ENCODE measurements at regions not wholly inside any gene's neighbourhood (a gene's known extent, or its start where the extent isn't known, plus 50 kb on each side); places are given as distances from the start of the nearest gene placed in this dataset.
"Not testable (repeated sequence)": the region's sequence is repeated elsewhere in the genome, so short reads cannot be mapped to it uniquely, and the experiment has no call there.

- DNase-seq (ENCODE audit: low spot score) = no peak
- CTCF ChIA-PET = no interaction called here
- POLR2A ChIA-PET (ENCODE audit: low non-redundant PET) = no interaction called here
Measured at GRCh38 chr13:54433493-54434206, 1405.0 kb downstream of the OLFM4 start.

GRCh38 chr13:54440853-54441400 is 1412.3 kb downstream of the OLFM4 start:
- CTCF ChIA-PET; DNase-seq (ENCODE audit: low spot score); H3K27ac ChIP-seq; POLR2A ChIA-PET (ENCODE audit: low non-redundant PET): not testable (repeated sequence)

More at GRCh38 chr13:54433493-54434206, 1405.0 kb downstream of the OLFM4 start:
- no peak for TF ChIP-seq CTCF (conservative IDR thresholded peaks at IDR 0.05; ENCODE audit: low read depth)
- H3K27ac ChIP-seq = no peak overlapping the region

- no peak for TF ChIP-seq CTCF (conservative IDR thresholded peaks at IDR 0.05; ENCODE audit: low read depth)
- ChIA-PET CTCF (no interaction called here), POLR2A (ENCODE audit: low non-redundant PET) (no interaction called here)
- H3K27ac ChIP-seq = no peak overlapping the region
- DNase-seq (ENCODE audit: low spot score) = no peak
Measured at GRCh38 chr13:54445453-54445852, 1416.8 kb downstream of the OLFM4 start.

- no peak for TF ChIP-seq CTCF (conservative IDR thresholded peaks at IDR 0.05; ENCODE audit: low read depth)
- DNase-seq (ENCODE audit: low spot score) = no peak
- CTCF ChIA-PET = no interaction called here
- POLR2A ChIA-PET (ENCODE audit: low non-redundant PET) = no interaction called here
- no peak overlapping the region for H3K27ac ChIP-seq
Measured at GRCh38 chr13:54445865-54446264, 1417.3 kb downstream of the OLFM4 start.

GRCh38 chr13:54449922-54450321 is 1421.3 kb downstream of the OLFM4 start:
- POLR2A ChIA-PET (ENCODE audit: low non-redundant PET) = no interaction called here
- no peak overlapping the region for H3K27ac ChIP-seq
- DNase-seq (ENCODE audit: low spot score) = peak; percentile 8
- CTCF ChIA-PET = interaction anchor here (0.6 to 1.2 kb wide), 2 partner anchors 33 to 88 kb away, joined by 3 read pairs; no protein-coding TSS in a partner anchor
- TF ChIP-seq CTCF (conservative IDR thresholded peaks at IDR 0.05; ENCODE audit: low read depth) = peak; percentile 40; the same call in 1 of the 2 replicates

- ChIA-PET CTCF (no interaction called here), POLR2A (ENCODE audit: low non-redundant PET) (no interaction called here)
- DNase-seq (ENCODE audit: low spot score) = no peak
- no peak for TF ChIP-seq CTCF (conservative IDR thresholded peaks at IDR 0.05; ENCODE audit: low read depth)
- H3K27ac ChIP-seq = no peak overlapping the region
Measured at GRCh38 chr13:54484166-54484565, 1455.6 kb downstream of the OLFM4 start.

GRCh38 chr13:54486421-54487166 is 1458.0 kb downstream of the OLFM4 start:
- POLR2A ChIA-PET (ENCODE audit: low non-redundant PET) = no interaction called here
- H3K27ac ChIP-seq = no peak overlapping the region
- DNase-seq (ENCODE audit: low spot score) = no peak
- TF ChIP-seq CTCF (conservative IDR thresholded peaks at IDR 0.05; ENCODE audit: low read depth) = no peak
- CTCF ChIA-PET = no interaction called here

Measured in RWPE1 (cell line).